Peyer's patch (tissue), 4 donors: ENCODE measurements at regions not wholly inside any gene's neighbourhood (a gene's known extent, or its start where the extent isn't known, plus 50 kb on each side); places are given as distances from the start of the nearest gene placed in this dataset.

ENCODE experiments used
- DNase-seq, 3 donors: peaks; one replicate each; pipeline ENCODE4 v3.0.0-alpha.2; 2017 to 2019
- H3K27ac ChIP-seq, 4 donors: fragments of 200-600 bp; sonication (generic); one replicate each; pipeline ENCODE4 v1.5.1; 2016 to 2019
- H3K27me3 ChIP-seq, 2 donors: fragments of 200-600 bp; sonication (generic); one replicate each; pipeline ENCODE4 v1.5.1; 2019
- H3K36me3 ChIP-seq, 3 donors: fragments of 200-600 bp; sonication (generic); one replicate each; pipeline ENCODE4 v1.5.1; 2016 to 2019
- H3K4me1 ChIP-seq, 4 donors: fragments of 200-600 bp; sonication (generic); one replicate each; pipeline ENCODE4 v1.5.1; 2016 to 2019
- H3K4me3 ChIP-seq, 4 donors: fragments of 200-600 bp; sonication (generic); 1 replicate in 3 of 4; 2 replicates in 1 of 4; pipeline ENCODE4 v1.5.1; 2016 to 2019; ENCODE audit warnings: mild to moderate bottlenecking in 1 of 4
- H3K9me3 ChIP-seq, 4 donors: fragments of 200-600 bp; sonication (generic); one replicate each; pipeline ENCODE4 v1.5.1; 2016 to 2019; ENCODE audit warnings: mild to moderate bottlenecking in 1 of 4
- POLR2A ChIP-seq, 2 donors: fragments of 450-650 bp; IDR thresholded peaks; one replicate each; pipeline ENCODE4 v1.5.1; 2017; ENCODE audit warnings: antibody characterized with exemption in 2 of 2, mild to moderate bottlenecking in 2 of 2, moderate library complexity in 2 of 2
- TF ChIP-seq, protein P1 (sequence below), 6 experiments: fragments of 450-650 bp in 4 of 6; fragments of 200-600 bp in 2 of 6; sonication (generic) in 1 of 6; IDR thresholded peaks; one replicate each; pipeline ENCODE4 v1.5.1; 2017 to 2019; ENCODE audit warnings: antibody characterized with exemption in 6 of 6, mild to moderate bottlenecking in 3 of 6, moderate library complexity in 1 of 6

GRCh38 chr2:142721015-142721414, 156.4 kb upstream of the KYNU start:
- Histone ChIP-seq H3K4me1 (no peaks in the 10 kb centered on the region), H3K9me3 (no peaks in the 10 kb centered on the region)

DNA sequence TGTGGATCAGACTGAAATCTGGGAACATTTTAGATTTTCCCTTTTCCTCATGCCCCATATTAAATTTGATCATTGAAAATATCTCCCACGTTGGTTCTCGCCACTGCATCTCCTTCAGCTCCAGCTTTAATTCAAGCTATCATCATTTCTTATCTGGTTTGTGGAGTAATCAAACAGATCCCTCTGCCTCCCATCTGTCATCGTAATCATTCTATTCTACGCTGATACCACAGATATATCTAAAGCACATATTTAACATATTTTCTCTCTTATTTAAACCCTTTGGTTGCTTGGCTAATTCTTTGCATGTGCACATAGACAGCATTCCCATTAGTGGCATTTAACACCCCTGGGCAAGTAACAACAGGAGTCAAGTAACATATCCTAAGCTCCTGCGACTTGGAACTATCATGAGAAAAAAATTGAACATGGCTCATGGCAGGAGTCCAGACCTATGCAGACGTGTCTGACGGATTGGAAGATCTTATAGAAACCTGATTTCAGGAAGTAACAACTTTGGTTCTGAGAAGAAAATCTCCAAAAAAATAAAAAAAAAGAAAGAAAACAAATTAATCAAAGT, 158.8 kb upstream of the KYNU start:
- no peaks in the 10 kb centered on the region for H3K9me3 ChIP-seq
- no peaks in the 10 kb centered on the region for H3K4me1 ChIP-seq
- no peaks in the 10 kb centered on the region for H3K27me3 ChIP-seq
- TF ChIP-seq, protein P1, sequence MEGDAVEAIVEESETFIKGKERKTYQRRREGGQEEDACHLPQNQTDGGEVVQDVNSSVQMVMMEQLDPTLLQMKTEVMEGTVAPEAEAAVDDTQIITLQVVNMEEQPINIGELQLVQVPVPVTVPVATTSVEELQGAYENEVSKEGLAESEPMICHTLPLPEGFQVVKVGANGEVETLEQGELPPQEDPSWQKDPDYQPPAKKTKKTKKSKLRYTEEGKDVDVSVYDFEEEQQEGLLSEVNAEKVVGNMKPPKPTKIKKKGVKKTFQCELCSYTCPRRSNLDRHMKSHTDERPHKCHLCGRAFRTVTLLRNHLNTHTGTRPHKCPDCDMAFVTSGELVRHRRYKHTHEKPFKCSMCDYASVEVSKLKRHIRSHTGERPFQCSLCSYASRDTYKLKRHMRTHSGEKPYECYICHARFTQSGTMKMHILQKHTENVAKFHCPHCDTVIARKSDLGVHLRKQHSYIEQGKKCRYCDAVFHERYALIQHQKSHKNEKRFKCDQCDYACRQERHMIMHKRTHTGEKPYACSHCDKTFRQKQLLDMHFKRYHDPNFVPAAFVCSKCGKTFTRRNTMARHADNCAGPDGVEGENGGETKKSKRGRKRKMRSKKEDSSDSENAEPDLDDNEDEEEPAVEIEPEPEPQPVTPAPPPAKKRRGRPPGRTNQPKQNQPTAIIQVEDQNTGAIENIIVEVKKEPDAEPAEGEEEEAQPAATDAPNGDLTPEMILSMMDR (IDR thresholded peaks at IDR 0.05), result no peak
- no peak for TF ChIP-seq POLR2A (IDR thresholded peaks at IDR 0.05)
- H3K27ac ChIP-seq, result no peak overlapping the region
- DNase-seq, result no peak
- no peak overlapping the region for H3K4me3 ChIP-seq
- H3K36me3 ChIP-seq, result no peaks in the 10 kb centered on the region

More at GRCh38 chr2:142721015-142721414, 156.4 kb upstream of the KYNU start:
- no peak overlapping the region for H3K4me3 ChIP-seq
- no peaks in the 10 kb centered on the region for H3K27me3 ChIP-seq
- H3K36me3 ChIP-seq, result no peaks in the 10 kb centered on the region
- no peak for DNase-seq
- no peak overlapping the region for H3K27ac ChIP-seq
- TF ChIP-seq, protein P1 (IDR thresholded peaks at IDR 0.05), result no peak
- TF ChIP-seq POLR2A (IDR thresholded peaks at IDR 0.05), result no peak

DNA sequence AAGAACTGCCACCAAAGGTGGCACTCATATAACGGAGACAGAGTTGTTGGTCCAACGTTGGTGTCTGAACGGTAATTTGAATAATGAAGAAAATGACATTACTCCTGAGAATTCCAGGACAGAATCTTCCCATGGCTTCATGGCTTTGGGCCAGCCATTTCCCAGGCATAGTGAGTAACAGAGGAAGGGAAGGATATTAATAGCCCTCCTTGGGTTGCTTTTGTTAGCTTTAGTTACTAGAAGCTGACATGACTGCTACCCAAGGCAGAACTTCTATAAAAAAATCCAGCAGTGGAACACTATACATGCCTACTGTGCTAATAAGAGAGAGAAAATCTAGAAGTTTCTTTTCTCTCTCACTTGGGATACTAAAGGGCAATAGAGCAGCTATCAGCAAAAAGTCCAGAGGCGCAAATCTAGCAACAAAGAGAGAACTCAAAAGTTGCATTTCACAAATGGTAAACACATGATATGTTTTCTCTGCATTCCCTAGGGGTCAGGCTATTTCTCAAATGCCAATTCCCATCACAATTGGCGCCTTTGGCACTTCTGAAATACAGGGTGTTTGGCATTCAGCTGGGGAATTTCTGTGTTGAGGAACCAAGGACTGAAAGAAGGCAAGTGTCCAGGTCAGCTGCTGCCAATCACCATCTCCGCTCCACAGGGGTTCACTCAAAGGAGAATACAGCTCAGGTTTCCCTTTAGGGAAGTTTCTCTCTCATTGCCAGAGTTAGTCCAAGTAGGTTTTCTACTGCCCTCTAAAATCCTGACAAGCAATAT, 160.8 kb upstream of the KYNU start:
- Histone ChIP-seq H3K4me3 (no peak overlapping the region), H3K27ac (no peak overlapping the region), H3K4me1 (no peaks in the 10 kb centered on the region), H3K27me3 (no peaks in the 10 kb centered on the region), H3K36me3 (no peaks in the 10 kb centered on the region), H3K9me3 (no peaks in the 10 kb centered on the region)
- TF ChIP-seq POLR2A (IDR thresholded peaks at IDR 0.05), result no peak
- TF ChIP-seq, protein P1 (IDR thresholded peaks at IDR 0.05), result no peak
- no peak for DNase-seq

DNA sequence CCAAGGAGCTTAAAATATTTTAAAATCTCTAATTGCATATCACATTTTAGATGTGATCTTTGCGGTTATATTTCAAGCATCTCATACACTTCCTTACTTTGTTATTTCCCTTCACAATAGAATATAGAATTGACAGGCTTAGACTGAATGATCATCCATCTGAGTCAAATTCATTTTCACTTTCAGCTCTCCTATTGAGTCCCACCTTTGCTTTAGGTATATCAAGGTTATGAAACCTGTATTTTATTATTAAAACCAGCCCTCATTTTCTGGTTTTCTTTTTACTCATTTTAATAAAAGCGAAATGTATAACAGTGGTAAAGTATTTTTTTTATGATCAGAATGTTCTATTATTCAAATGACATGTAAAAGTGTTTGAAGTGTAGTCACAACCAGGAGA, 162.9 kb upstream of the KYNU start:
- H3K4me3 ChIP-seq, result no peak overlapping the region
- no peak overlapping the region for H3K27ac ChIP-seq
- no peak for DNase-seq
- no peaks in the 10 kb centered on the region for H3K4me1 ChIP-seq
- TF ChIP-seq, protein P1 (IDR thresholded peaks at IDR 0.05), result no peak
- TF ChIP-seq POLR2A (IDR thresholded peaks at IDR 0.05), result no peak
- no peaks in the 10 kb centered on the region for H3K27me3 ChIP-seq
- no peaks in the 10 kb centered on the region for H3K9me3 ChIP-seq
- no peaks in the 10 kb centered on the region for H3K36me3 ChIP-seq

GRCh38 chr2:142710336-142710735, 167.1 kb upstream of the KYNU start:
- Histone ChIP-seq H3K9me3 (no peaks in the 10 kb centered on the region), H3K27ac (no peak overlapping the region), H3K4me1 (no peaks in the 10 kb centered on the region), H3K4me3 (no peak overlapping the region), H3K27me3 (no peaks in the 10 kb centered on the region), H3K36me3 (no peaks in the 10 kb centered on the region)
- no peak for TF ChIP-seq POLR2A (IDR thresholded peaks at IDR 0.05)
- TF ChIP-seq, protein P1 (IDR thresholded peaks at IDR 0.05), result no peak
- no peak for DNase-seq
